GM18861 (cell line): ENCODE measurements at regions not wholly inside any gene's neighbourhood (a gene's known extent, or its start where the extent isn't known, plus 50 kb on each side); places are given as distances from the start of the nearest gene placed in this dataset.

Source experiments
- ATAC-seq: cut with Tn5 transposase; IDR thresholded peaks from one replicate; pipeline ENCODE4 v1.9.1; 2021; ENCODE audit not compliant: unreplicated experiment

- ATAC-seq: no peak
Observed at GRCh38 chr4:35725131-35725530, 519.2 kb downstream of the ARAP2 start.

- no peak for ATAC-seq
Observed at GRCh38 chr4:35730414-35730813, 513.9 kb downstream of the ARAP2 start.

DNA sequence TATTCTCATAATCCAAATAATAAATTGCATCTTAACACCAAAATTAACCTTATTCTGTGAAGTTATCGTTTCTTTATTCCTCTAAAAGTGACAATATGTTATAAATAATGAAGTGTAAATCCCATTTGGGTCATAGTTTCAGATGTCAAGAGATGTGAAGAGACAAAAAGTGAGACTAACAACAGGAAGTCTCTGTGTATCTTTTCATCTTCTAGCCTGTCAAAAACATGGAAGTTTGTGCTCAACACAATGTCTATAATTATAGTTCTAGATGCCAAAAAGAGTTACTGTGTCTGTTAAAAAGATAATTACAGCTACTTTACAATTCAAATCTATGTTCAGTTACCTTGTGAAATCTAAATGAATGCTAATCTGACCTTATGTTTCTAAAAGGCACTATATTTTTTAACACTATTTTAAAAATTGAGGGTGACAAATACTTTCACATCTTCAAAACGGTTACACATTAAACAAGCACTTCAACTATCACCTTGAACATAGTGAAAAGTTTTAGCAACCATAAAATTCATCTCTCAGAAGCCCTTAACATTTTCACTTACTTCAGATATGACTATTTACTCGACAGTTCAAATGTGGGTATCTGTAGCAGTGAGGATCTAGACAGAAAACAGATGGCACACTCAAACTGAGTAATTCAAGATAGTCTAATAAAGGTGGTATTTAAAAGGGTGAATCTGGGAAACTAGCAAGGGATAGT, 509.8 kb downstream of the ARAP2 start:
- peak; percentile 85 for ATAC-seq

DNA sequence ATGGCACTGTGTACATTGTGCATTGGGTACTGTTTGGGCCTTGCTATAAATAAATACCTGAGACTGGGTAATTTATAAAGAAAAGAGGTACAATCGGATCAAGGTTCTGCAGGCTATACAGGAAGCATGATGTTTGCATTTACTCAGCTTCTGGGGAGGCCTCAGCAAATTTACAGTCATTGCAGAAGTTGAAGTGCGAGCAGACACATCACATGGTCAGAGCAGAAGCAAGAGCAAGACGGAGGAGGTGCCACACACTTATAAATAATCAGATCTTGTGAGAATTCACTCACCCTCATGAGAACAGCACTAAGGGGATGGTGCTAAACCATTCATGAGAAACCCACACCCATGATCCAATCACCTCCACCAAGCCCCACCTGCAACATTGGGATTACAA, 505.0 kb downstream of the ARAP2 start:
- peak; percentile 40 for ATAC-seq

DNA sequence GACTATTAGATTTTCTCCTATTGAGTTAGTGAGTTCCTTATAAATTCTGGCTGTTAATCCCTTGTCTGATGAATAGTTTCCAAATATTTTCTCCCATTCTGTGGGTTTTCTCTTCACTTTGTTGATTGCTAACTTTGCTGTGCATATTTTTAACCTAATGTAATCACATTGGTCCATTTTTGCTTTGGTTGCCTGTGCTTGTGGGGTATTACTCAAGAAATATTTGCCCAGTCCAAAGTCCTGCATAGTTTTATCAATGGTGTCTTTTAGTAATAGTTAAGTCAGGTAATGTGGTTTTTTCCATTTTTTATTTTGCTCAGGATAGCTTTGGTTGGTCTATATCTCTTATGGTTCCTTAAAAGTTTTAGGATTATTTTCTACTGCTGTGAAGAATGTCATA, 490.3 kb downstream of the ARAP2 start:
- ATAC-seq: no peak

DNA sequence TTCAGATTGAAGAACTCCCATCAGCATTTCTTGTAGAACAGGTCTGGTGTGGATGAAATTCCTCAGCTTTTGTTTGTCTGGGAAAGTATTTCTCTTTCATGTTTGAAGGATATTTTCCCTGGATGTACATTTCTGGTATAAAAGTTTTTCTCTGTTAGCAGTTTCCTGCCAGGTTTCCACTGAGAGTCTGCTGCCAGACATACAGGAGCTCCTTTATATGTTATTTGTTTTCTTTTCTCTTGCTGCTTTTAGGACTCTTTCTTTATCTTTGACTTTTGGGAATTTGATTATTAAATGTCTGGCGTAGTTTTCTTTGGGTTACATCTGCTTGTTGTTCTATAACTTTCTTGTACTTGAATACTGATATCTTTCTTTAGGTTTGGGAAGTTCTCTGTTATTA, 486.5 kb downstream of the ARAP2 start:
- no peak for ATAC-seq

DNA sequence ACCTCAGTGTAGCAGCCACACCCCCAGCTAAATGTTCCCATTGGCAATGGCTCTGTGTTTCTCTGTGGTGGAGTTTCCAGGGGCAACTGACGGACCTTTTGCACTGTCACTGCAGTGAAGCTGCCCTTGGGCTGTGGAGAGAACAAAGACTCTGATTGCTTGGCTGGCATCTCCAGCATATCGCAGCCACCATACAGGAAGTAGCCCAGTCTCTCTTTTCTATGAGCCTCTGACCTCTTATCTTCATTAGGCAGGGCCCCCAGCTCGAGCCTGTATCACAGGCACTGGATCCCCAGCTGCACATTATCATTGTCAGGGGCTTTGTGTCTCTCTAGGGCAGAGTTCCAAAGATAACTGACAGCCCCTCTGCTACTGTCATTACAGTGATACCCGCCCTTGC, 483.5 kb downstream of the ARAP2 start:
- no peak for ATAC-seq

DNA sequence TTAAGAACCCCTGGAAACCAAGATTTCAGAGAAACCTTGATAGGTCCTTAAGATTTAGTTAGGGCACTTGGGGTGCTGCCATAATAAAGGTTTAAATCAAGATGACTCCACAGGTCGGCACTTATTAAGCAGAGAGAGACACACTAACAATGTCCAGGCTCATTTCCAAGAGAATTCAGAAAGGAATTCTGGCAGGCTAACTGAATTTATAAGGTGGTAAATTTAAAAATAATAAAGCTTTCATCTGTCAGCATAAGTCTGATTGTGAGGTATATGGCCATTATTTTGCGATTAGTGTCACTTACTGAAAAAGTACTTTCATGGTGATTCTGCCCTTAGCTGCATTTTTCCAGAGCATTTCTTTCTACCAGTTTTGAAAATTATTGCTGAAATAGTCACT, 472.7 kb downstream of the ARAP2 start:
- ATAC-seq: no peak

DNA sequence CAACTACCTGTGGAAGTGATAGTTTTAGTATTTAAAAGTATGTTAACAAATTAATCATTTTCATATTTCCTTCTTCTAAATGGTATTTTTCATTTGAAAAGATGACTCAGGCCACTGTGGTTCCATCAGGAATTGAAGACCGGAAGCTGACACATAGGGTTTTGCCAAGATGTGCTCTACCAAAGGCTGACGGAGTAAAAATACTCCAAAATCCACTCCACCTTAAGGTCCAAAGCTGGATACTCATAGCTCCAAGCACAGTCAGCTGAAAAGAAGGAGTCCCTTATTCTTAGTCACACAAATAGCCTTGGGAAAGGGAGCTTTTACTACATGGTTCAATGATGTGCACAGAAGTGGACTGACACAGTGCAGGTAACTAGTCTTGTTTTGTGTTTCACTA, 472.0 kb downstream of the ARAP2 start:
- no peak for ATAC-seq

DNA sequence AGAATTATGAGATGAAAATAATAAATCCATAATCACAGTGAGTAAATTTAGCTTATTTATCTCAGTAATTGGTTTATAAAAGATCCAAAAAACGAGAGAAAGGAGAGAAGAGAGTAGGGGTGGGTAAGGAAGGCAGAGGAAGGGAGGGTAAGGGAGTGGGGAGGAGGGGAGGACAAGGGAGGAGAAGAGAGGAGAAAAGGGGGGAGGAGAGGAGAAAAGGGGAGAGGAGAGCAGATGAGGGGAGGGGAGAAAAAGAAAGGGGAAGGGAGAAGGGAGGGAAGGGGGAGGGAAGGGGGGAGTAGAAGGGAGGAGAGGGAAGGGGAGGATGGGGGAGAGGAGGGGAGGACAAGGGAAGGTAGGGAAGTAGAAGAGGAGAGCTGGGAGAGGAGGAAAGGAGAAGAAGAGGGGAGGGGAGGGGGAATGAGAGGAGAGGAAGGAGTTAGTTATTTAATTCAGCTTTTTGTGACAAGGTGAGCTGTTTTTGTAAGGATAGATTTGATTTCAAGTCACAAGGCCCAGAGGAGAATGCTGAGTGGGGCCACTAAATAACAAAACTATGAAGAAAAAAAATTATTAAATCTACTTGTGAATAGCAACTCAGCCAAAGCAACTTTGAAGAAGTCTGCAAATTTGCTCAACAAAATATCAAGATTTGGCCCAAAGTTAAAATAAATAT, 454.3 kb downstream of the ARAP2 start:
- ATAC-seq: no peak

- ATAC-seq: no peak
Observed at GRCh38 chr4:35793045-35793722, 451.1 kb downstream of the ARAP2 start.

GRCh38 chr4:35793766-35794165, 450.5 kb downstream of the ARAP2 start:
- no peak for ATAC-seq

GRCh38 chr4:35800669-35801068, 443.6 kb downstream of the ARAP2 start:
- no peak for ATAC-seq

- no peak for ATAC-seq
Observed at GRCh38 chr4:35802644-35803043, 441.7 kb downstream of the ARAP2 start.

DNA sequence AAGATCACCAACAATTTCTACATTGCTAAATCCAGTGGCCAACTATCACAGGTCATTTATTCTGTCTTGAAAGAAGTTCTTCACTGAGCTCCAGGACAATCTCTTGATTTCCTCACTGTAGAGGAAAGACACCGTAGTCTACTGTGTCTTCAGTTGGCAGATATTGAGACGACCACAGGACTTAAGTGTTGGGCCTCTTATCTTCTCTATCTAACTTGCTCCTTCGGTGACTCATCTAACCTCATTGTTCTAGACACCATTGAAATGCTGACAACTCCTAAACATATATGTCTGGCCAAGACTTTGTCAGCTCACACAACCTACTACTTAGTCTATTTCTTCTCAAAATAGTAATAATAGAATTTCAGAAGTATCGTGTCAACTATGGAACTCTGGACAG, 425.8 kb downstream of the ARAP2 start:
- no peak for ATAC-seq

GRCh38 chr4:35820003-35820402, 424.3 kb downstream of the ARAP2 start:
- no peak for ATAC-seq

GRCh38 chr4:35824231-35824630, 420.1 kb downstream of the ARAP2 start:
- no peak for ATAC-seq

- no peak for ATAC-seq
Observed at GRCh38 chr4:35835893-35836292, 408.4 kb downstream of the ARAP2 start.

DNA sequence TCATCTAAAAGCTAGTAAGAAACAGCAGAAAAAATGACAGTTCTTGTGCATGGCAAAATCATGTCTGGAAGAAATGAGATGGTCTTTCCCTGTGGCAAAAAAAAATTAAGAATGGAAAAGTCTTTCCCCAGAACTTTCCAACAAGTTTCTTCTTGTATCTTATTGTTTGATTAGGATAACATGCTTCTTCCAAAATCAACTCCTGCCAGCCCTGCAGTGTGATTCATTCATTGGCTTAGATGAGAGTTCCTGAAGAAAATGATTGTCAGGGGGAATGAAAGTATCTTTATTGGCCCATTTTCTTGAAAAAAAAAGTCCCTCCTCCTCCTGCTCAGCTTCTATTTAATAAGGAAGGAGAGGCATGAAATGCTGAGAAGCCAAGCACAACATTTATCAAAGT, 407.7 kb downstream of the ARAP2 start:
- ATAC-seq: no peak

DNA sequence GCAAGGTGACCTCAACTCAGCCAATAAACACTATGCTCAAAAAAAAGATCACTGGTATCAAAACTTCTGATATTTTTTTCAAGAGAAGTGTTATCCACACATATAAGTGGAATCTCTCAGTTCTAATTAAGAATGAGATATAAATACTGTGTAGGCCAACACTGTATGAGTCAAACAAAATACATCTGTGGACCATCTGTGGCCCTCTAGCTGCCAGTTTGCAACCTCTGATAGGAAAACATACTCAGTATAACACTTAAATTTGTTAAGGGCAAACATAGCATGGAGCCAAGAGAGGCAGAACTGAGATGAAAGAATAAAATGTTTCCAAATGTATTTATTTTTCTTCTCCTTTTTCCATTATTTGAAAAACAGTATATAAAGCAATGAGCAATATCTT, 377.3 kb downstream of the ARAP2 start:
- ATAC-seq: no peak

DNA sequence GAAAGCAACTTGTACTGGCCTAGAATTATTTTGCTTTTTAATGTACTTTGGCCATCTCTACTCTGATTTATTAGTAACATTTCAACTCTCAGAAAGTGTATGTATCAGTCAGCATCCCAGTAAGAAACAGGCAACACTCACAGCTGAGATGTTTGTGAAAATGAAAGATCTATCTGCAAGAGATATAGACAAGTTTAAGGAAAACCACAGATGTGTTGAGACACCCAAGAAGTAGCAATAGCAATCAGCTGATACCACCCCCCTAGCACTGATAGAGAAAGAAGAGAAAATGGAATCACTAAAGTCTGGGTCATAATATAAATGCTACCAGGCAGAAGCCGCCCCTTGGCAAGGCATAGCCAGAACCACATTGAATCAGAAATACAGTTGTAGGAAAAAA, 372.0 kb downstream of the ARAP2 start:
- no peak for ATAC-seq

GRCh38 chr4:35879479-35879878, 364.8 kb downstream of the ARAP2 start:
- no peak for ATAC-seq
